Natural killer cell (primary cell): ENCODE measurements at regions not wholly inside any gene's neighbourhood (a gene's known extent, or its start where the extent isn't known, plus 50 kb on each side); places are given as distances from the start of the nearest gene placed in this dataset.

Source experiments
- ATAC-seq, 3 donors: fragments of 150-1000 bp in 2 of 3; fragments of 200-7000 bp in 1 of 3; cut with Tn5 transposase; 1 replicate in 1 of 3; 2 replicates in 2 of 3; pipeline ENCODE4 v1.10.0; 2021; ENCODE audit warnings: mild to moderate bottlenecking in 2 of 3, moderate library complexity in 2 of 3
- DNase-seq, 2 donors: peaks; one replicate each; pipeline versions ENCODE4 v3.0.0 to v3.0.0-alpha.2; 2013 to 2021; ENCODE audit warnings: mixed read lengths in 1 of 2
- H3K27ac ChIP-seq: one replicate; pipeline ENCODE4 v1.5.1; 2013; ENCODE audit warnings: mild to moderate bottlenecking, low read length
- H3K27me3 ChIP-seq: one replicate; pipeline ENCODE4 v1.6.1; 2013; ENCODE audit warnings: low read length; ENCODE audit not compliant: control insufficient read depth, insufficient read depth
- H3K36me3 ChIP-seq: one replicate; pipeline ENCODE4 v1.6.1; 2013; ENCODE audit warnings: low read length; ENCODE audit not compliant: control insufficient read depth, insufficient read depth
- H3K4me1 ChIP-seq: one replicate; pipeline ENCODE4 v1.6.1; 2013; ENCODE audit warnings: low read length; ENCODE audit not compliant: control insufficient read depth, insufficient read depth
- H3K4me3 ChIP-seq: one replicate; pipeline ENCODE4 v1.5.1; 2013; ENCODE audit warnings: low read length
- H3K9me3 ChIP-seq: one replicate; pipeline ENCODE4 v1.6.1; 2013; ENCODE audit warnings: low read length; ENCODE audit not compliant: control insufficient read depth, insufficient read depth
- H3K27ac Mint-ChIP-seq, 2 donors: one replicate each; pipeline ENCODE4 v1.8.0; 2022; ENCODE audit warnings: mild to moderate bottlenecking in 2 of 2, mixed read lengths in 2 of 2, moderate library complexity in 1 of 2
- H3K27me3 Mint-ChIP-seq, 2 donors: one replicate each; pipeline ENCODE4 v1.8.0; 2022; ENCODE audit warnings: low read depth in 2 of 2, mixed read lengths in 2 of 2
- H3K36me3 Mint-ChIP-seq: one replicate; pipeline ENCODE4 v1.8.0; 2022; ENCODE audit warnings: mixed read lengths
- H3K4me1 Mint-ChIP-seq, 2 donors: one replicate each; pipeline ENCODE4 v1.8.0; 2022; ENCODE audit warnings: mixed read lengths in 2 of 2
- H3K4me3 Mint-ChIP-seq: one replicate; pipeline ENCODE4 v1.8.0; 2022; ENCODE audit warnings: mild to moderate bottlenecking, moderate library complexity, mixed read lengths
- H3K9me3 Mint-ChIP-seq, 2 donors: one replicate each; pipeline ENCODE4 v1.8.0; 2022; ENCODE audit warnings: mixed read lengths in 2 of 2
- CTCF ChIP-seq: fragments of 200-600 bp; IDR thresholded peaks from one replicate; pipeline ENCODE4 v1.8.0; 2022; ENCODE audit warnings: antibody characterized with exemption
- WGBS: methylation state at CpG from one replicate; pipeline ENCODE4 v1.1.7; 2013; ENCODE audit warnings: missing lambda C conversion rate; ENCODE audit not compliant: insufficient coverage; 5-methylcytosine and 5-hydroxymethylcytosine counted together
- intact Hi-C: fragments of 100-400 bp; cut with micrococcal nuclease; formaldehyde crosslinking; loops from one replicate; pipeline ENCODE4 v1.14.2; 2022

DNA sequence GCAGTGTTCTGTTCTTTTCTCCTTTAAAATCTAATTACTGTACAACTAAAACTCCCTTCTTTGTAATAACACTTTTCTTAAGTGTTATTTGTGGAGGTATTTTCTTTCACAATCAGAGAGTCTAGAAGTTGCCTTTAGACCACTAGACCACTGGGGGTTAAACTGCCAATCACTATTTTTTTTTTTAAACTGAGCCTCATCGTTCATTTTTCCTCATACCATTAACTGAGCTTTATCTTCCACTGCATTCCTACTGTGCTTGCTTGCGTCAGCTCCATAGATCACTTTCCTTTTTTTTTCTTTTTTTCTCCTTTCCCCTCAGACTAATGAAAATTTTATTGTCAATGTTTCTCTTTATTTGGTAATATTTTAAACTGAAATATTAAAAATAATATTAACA lies 310.6 kb downstream of the PDHA2 start:
- Histone ChIP-seq H3K27ac (no peak overlapping the region), H3K9me3 (no peaks in the 10 kb centered on the region), H3K27me3 (no peaks in the 10 kb centered on the region), H3K4me1 (no peaks in the 10 kb centered on the region), H3K4me3 (no peak overlapping the region), H3K36me3 (no peaks in the 10 kb centered on the region)
- intact Hi-C loops: no loop called here
- Mint-ChIP-seq H3K4me3 (no peak overlapping the region), H3K9me3 (peaks cover 0 to 2% of the 10 kb centered on the region in 2 donors), H3K27me3 (no peaks in the 10 kb centered on the region), H3K36me3 (no peaks in the 10 kb centered on the region), H3K4me1 (no peaks in the 10 kb centered on the region), H3K27ac (no peak overlapping the region)
- no peak for TF ChIP-seq CTCF
- ATAC-seq: no peak
- WGBS: 67% methylated on average over 1 of the region's 2 CpGs
- DNase-seq: no peak

GRCh38 chr4:96152824-96153223 lies 312.9 kb downstream of the PDHA2 start:
- Mint-ChIP-seq H3K4me3 (no peak overlapping the region), H3K9me3 (no peaks in the 10 kb centered on the region), H3K36me3 (no peaks in the 10 kb centered on the region), H3K27me3 (no peaks in the 10 kb centered on the region), H3K4me1 (no peaks in the 10 kb centered on the region), H3K27ac (no peak overlapping the region)
- ATAC-seq (no peak), DNase-seq (no peak)
- no peak for TF ChIP-seq CTCF
- H3K4me3 ChIP-seq: no peak overlapping the region
- no peaks in the 10 kb centered on the region for H3K4me1 ChIP-seq
- no peaks in the 10 kb centered on the region for H3K36me3 ChIP-seq
- no peaks in the 10 kb centered on the region for H3K27me3 ChIP-seq
- intact Hi-C loops: no loop called here
- no peaks in the 10 kb centered on the region for H3K9me3 ChIP-seq
- no CpG with 5 or more reads among the region's 2 CpGs for WGBS
- H3K27ac ChIP-seq: no peak overlapping the region

DNA sequence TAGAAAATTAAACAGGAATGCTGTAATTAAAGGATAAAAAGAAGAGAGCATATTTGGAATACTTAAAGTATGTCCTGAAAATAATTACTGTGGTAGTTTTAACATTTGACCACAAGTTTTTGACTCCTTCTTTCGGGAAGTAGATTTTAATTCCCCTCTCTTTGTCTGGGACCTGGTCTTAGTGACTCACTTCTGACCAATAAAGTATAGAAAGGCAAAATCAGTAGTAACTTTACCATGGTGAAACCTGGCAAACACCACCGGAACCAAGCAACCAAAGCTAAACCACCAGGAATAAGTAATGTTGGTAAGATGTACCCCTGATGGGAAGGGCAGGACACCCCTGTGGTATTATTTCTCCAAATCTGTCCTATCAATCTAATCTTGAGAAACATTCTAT lies 314.8 kb downstream of the PDHA2 start:
- no peaks in the 10 kb centered on the region for H3K9me3 Mint-ChIP-seq
- no peak overlapping the region for H3K27ac ChIP-seq
- intact Hi-C loops: no loop called here
- no peaks in the 10 kb centered on the region for H3K27me3 ChIP-seq
- H3K4me3 ChIP-seq: no peak overlapping the region
- H3K27ac Mint-ChIP-seq: no peak overlapping the region
- TF ChIP-seq CTCF: no peak
- ATAC-seq (no peak), DNase-seq (no peak)
- H3K36me3 ChIP-seq: no peaks in the 10 kb centered on the region
- H3K9me3 ChIP-seq: no peaks in the 10 kb centered on the region
- no peaks in the 10 kb centered on the region for H3K27me3 Mint-ChIP-seq
- no peak overlapping the region for H3K4me3 Mint-ChIP-seq
- no peaks in the 10 kb centered on the region for H3K4me1 ChIP-seq
- WGBS: no CpG with 5 or more reads among the region's 2 CpGs
- H3K36me3 Mint-ChIP-seq: no peaks in the 10 kb centered on the region
- H3K4me1 Mint-ChIP-seq: no peaks in the 10 kb centered on the region

DNA sequence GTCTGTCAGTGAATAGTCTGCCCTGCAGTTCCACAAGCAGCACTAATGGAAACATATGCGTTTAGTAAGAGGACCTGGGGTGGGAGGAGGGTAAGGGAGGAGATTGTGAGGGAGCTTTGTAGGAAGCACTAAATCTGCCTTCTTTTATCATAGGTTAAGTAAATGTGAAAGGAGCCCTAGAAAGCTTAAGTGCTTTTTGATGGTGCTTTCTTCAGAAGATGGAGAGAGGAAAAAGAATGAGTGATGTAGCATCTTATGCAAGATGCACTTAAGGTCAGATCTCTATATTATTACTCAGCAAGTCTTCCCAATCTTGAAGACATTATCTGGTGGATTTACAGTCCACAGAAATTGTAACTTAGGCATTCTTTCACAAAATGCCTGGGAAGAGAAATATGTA lies 322.7 kb downstream of the PDHA2 start:
- no peaks in the 10 kb centered on the region for H3K27me3 Mint-ChIP-seq
- DNase-seq (no peak), ATAC-seq (no peak)
- no peaks in the 10 kb centered on the region for H3K36me3 Mint-ChIP-seq
- 93% methylated on average over 1 of the region's 1 CpG for WGBS
- Histone ChIP-seq H3K9me3 (no peaks in the 10 kb centered on the region), H3K27me3 (no peaks in the 10 kb centered on the region), H3K4me3 (no peak overlapping the region), H3K4me1 (no peaks in the 10 kb centered on the region), H3K27ac (no peak overlapping the region), H3K36me3 (no peaks in the 10 kb centered on the region)
- no peak for TF ChIP-seq CTCF
- no peak overlapping the region for H3K4me3 Mint-ChIP-seq
- no peak overlapping the region for H3K27ac Mint-ChIP-seq
- no peaks in the 10 kb centered on the region for H3K4me1 Mint-ChIP-seq
- intact Hi-C loops: no loop called here
- H3K9me3 Mint-ChIP-seq: peaks cover 0 to 4% of the 10 kb centered on the region in 2 donors
